Bronchial epithelial cell (primary cell): ENCODE measurements at regions not wholly inside any gene's neighbourhood (a gene's known extent, or its start where the extent isn't known, plus 50 kb on each side); places are given as distances from the start of the nearest gene placed in this dataset.

Experiments
- DNase-seq: peaks from one replicate; pipeline ENCODE4 v3.0.0-alpha.2; 2010; ENCODE audit warnings: low read depth
- FAIRE-seq: peaks from 2 replicates; lab custom pipeline; 2011; peaks lifted over from hg19 to GRCh38; lab: Jason Lieb, UNC
- H3K27me3 ChIP-seq: 2 replicates; pipeline ENCODE4 v1.5.1; 2011; ENCODE audit warnings: low read length; ENCODE audit not compliant: control insufficient read depth, insufficient read depth
- H3K36me3 ChIP-seq: 2 replicates; pipeline ENCODE4 v1.5.1; 2011; ENCODE audit warnings: low read length; ENCODE audit not compliant: control insufficient read depth, insufficient read depth
- H3K4me3 ChIP-seq: 2 replicates; pipeline ENCODE4 v1.5.1; 2011; ENCODE audit warnings: mild to moderate bottlenecking, low read depth, low read length, control low read depth
- CTCF ChIP-seq: IDR thresholded peaks from 2 replicates; pipeline ENCODE4 v1.5.1; 2011; ENCODE audit warnings: mild to moderate bottlenecking, moderate library complexity, low read length, control low read depth, inconsistent platforms; ENCODE audit not compliant: insufficient read depth, severe bottlenecking

GRCh38 chr1:222251847-222252246 lies 296.1 kb downstream of the HHIPL2 start:
- no peaks in the 10 kb centered on the region for H3K36me3 ChIP-seq
- no peaks in the 10 kb centered on the region for H3K27me3 ChIP-seq
- FAIRE-seq: no peak
- H3K4me3 ChIP-seq: no peak overlapping the region
- DNase-seq: peak; percentile 13
- TF ChIP-seq CTCF: no peak

- TF ChIP-seq CTCF: no peak
- no peak for FAIRE-seq
- H3K36me3 ChIP-seq: no peaks in the 10 kb centered on the region
- no peak overlapping the region for H3K4me3 ChIP-seq
- DNase-seq: no peak
- H3K27me3 ChIP-seq: no peaks in the 10 kb centered on the region
Observed at GRCh38 chr1:222250376-222250775, 297.5 kb downstream of the HHIPL2 start.

GRCh38 chr1:222247811-222248310 lies 300.0 kb downstream of the HHIPL2 start:
- Histone ChIP-seq H3K36me3 (no peaks in the 10 kb centered on the region), H3K4me3 (no peak overlapping the region), H3K27me3 (no peaks in the 10 kb centered on the region)
- TF ChIP-seq CTCF: no peak
- no peak for FAIRE-seq
- DNase-seq: no peak

- no peak for TF ChIP-seq CTCF
- no peaks in the 10 kb centered on the region for H3K36me3 ChIP-seq
- peak; percentile 50 for FAIRE-seq
Observed at GRCh38 chr1:222247081-222247480, 300.8 kb downstream of the HHIPL2 start.

GRCh38 chr1:222243902-222244301 lies 304.0 kb downstream of the HHIPL2 start:
- peak; percentile 95 for DNase-seq
- no peak for FAIRE-seq
- TF ChIP-seq CTCF: no peak
- Histone ChIP-seq H3K36me3 (no peaks in the 10 kb centered on the region), H3K27me3 (no peaks in the 10 kb centered on the region), H3K4me3 (no peak overlapping the region)

More at GRCh38 chr1:222247081-222247480, 300.8 kb downstream of the HHIPL2 start:
- DNase-seq: no peak
- no peaks in the 10 kb centered on the region for H3K27me3 ChIP-seq
- H3K4me3 ChIP-seq: no peak overlapping the region

GRCh38 chr1:222242492-222242891 lies 305.4 kb downstream of the HHIPL2 start:
- no peak for DNase-seq
- no peaks in the 10 kb centered on the region for H3K36me3 ChIP-seq

More at GRCh38 chr1:222242492-222242891, 305.4 kb downstream of the HHIPL2 start:
- no peak for TF ChIP-seq CTCF
- H3K27me3 ChIP-seq: no peaks in the 10 kb centered on the region
- H3K4me3 ChIP-seq: no peak overlapping the region
- FAIRE-seq: no peak
